Small intestine (tissue), 7 donors: ENCODE measurements at regions not wholly inside any gene's neighbourhood (a gene's known extent, or its start where the extent isn't known, plus 50 kb on each side); places are given as distances from the start of the nearest gene placed in this dataset.

Source experiments
- DNase-seq, 2 donors: peaks; one replicate each; pipeline versions ENCODE4 v3.0.0 to v3.0.0-alpha.2; 2013
- FAIRE-seq: peaks from 2 replicates; lab custom pipeline; 2012; peaks lifted over from hg19 to GRCh38; lab: Jason Lieb, UNC
- H3K27ac ChIP-seq, 3 donors: one replicate each; pipeline ENCODE4 v1.5.1; 2013; ENCODE audit warnings: low read length in 2 of 3, mild to moderate bottlenecking in 2 of 3, control low read depth in 1 of 3, inconsistent platforms in 1 of 3, low read depth in 1 of 3, moderate library complexity in 1 of 3
- H3K27me3 ChIP-seq, 3 donors: one replicate each; pipeline ENCODE4 v1.6.1; 2013; ENCODE audit warnings: low read length in 3 of 3, inconsistent platforms in 1 of 3; ENCODE audit not compliant: control insufficient read depth in 3 of 3, insufficient read depth in 3 of 3
- H3K36me3 ChIP-seq, 3 donors: one replicate each; pipeline ENCODE4 v1.6.1; 2013; ENCODE audit warnings: low read length in 3 of 3, inconsistent platforms in 1 of 3, low read depth in 1 of 3, mild to moderate bottlenecking in 1 of 3, moderate library complexity in 1 of 3; ENCODE audit not compliant: control insufficient read depth in 3 of 3, insufficient read depth in 2 of 3
- H3K4me1 ChIP-seq, 3 donors: one replicate each; pipeline ENCODE4 v1.6.1; 2013; ENCODE audit warnings: low read length in 2 of 3, inconsistent platforms in 1 of 3, low read depth in 1 of 3, mild to moderate bottlenecking in 1 of 3, moderate library complexity in 1 of 3; ENCODE audit not compliant: control insufficient read depth in 3 of 3, insufficient read depth in 2 of 3
- H3K4me3 ChIP-seq, 3 donors: one replicate each; pipeline ENCODE4 v1.5.1; 2013; ENCODE audit warnings: low read length in 3 of 3, control low read depth in 1 of 3, inconsistent platforms in 1 of 3, low read depth in 1 of 3, mild to moderate bottlenecking in 1 of 3, moderate library complexity in 1 of 3
- H3K9me3 ChIP-seq, 2 donors: one replicate each; pipeline ENCODE4 v1.6.1; 2013; ENCODE audit warnings: low read depth in 1 of 2, low read length in 1 of 2; ENCODE audit not compliant: control insufficient read depth in 2 of 2, insufficient read depth in 1 of 2
- WGBS, 3 donors: extraction: QIAGEN DNeasy Blood & Tissue Kit; methylation state at CpG; one replicate each; pipeline ENCODE4 v1.1.7; 2013; 5-methylcytosine and 5-hydroxymethylcytosine counted together
- donor health status: healthy with polysubstance abuse.
- donor health status: control.
- donor health status: control.
- donor health status: Bipolar disorder and iron deficiency.
- donor health status: healthy.

DNA sequence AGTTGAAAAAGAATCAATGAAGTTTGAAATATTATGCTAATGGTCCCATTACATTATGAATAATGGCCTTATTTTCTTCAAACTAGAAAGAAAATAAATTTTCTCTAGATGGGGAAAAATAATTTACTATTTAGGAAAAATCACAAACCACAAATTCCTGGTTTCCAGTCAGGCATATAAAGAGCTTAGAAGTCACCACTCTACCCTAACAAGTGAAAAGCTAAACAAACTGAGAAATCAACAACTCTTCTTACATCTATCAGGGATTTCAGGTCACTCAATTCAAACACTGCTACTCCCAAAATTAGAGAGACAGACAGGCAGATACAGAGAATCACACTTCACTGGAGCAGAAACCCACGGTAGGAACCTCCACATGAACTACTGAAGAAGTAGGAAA, 82.1 kb upstream of the LRRC7 start:
- no peak overlapping the region for H3K27ac ChIP-seq
- no peak for DNase-seq
- WGBS, 3 donors = 79 to 86% (median 79%) methylated on average over 1 of the region's 1 CpG
- H3K9me3 ChIP-seq = no peaks in the 10 kb centered on the region
- H3K4me3 ChIP-seq = no peak overlapping the region
- H3K36me3 ChIP-seq = no peaks in the 10 kb centered on the region
- H3K4me1 ChIP-seq = no peaks in the 10 kb centered on the region
- FAIRE-seq = no peak
- no peaks in the 10 kb centered on the region for H3K27me3 ChIP-seq

DNA sequence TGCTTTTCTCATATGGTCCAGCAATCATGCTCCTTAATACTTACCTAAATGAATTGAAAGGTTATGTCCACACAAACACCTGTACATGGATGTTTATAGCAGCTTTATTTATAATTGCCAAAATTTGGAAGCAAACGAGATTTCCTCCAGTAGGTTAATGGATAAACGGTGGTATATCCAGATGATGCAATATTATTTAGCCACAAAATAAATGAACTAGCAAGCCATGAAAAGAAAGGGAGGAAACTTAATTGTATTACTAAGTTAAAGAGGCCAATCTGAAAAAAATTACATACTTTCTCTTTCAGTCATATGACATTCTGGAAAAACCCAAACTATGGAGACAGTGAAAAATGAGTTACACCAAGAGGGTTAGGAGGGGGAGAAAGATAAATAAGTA, 76.3 kb upstream of the LRRC7 start:
- no peaks in the 10 kb centered on the region for H3K36me3 ChIP-seq
- H3K4me3 ChIP-seq = no peak overlapping the region
- H3K4me1 ChIP-seq = no peaks in the 10 kb centered on the region
- no peaks in the 10 kb centered on the region for H3K9me3 ChIP-seq
- DNase-seq (no peak), FAIRE-seq (no peak)
- H3K27ac ChIP-seq = no peak overlapping the region
- no peaks in the 10 kb centered on the region for H3K27me3 ChIP-seq
- WGBS, 3 donors = 56 to 68% (median 68%) methylated on average over 2 of the region's 2 CpGs

DNA sequence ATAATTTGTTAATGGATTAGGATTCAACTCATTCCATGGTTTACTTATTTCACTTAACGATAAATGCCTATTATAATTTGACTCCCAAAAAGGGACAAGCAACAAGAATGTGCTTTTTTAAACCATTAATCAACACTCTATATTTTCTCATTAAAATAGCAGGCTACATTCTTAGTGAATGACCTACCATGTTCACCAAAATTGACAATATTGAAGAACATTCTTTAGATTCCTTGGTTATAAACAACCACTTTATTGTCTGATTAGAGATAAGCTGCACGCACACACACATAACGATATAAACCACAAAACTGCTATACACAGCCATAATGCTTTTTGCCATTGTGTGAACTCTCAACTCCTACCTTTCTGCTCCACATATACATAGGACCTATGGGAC, 75.4 kb upstream of the LRRC7 start:
- H3K9me3 ChIP-seq = no peaks in the 10 kb centered on the region
- no peak overlapping the region for H3K27ac ChIP-seq
- no peaks in the 10 kb centered on the region for H3K27me3 ChIP-seq
- H3K36me3 ChIP-seq = no peaks in the 10 kb centered on the region
- H3K4me3 ChIP-seq = no peak overlapping the region
- DNase-seq (no peak), FAIRE-seq (no peak)
- no peaks in the 10 kb centered on the region for H3K4me1 ChIP-seq
- WGBS, 3 donors = 54 to 73% (median 58%) methylated on average over 3 of the region's 3 CpGs

DNA sequence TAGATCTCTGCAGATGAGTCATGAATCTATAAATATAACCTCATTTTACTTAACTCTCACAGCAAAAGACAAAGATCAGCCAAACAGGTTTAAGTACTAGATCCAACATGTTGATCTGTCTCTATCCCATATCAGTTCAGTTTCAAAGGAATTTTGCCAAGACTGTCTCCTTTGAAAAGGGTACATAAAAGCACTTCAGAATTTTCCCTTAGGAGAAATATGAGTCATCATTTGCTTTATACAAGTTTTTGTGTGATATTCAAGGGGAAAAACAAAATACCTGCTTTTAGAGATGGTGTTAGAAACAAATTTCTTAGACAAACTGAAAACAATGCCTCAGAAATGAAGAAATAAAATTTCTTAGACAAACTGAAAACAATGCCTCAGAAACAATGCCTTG, 73.5 kb upstream of the LRRC7 start:
- H3K4me3 ChIP-seq = no peak overlapping the region
- H3K27me3 ChIP-seq = no peaks in the 10 kb centered on the region
- H3K4me1 ChIP-seq = no peaks in the 10 kb centered on the region
- H3K9me3 ChIP-seq = no peaks in the 10 kb centered on the region
- no peak overlapping the region for H3K27ac ChIP-seq
- FAIRE-seq (no peak), DNase-seq (no peak)
- no peaks in the 10 kb centered on the region for H3K36me3 ChIP-seq

DNA sequence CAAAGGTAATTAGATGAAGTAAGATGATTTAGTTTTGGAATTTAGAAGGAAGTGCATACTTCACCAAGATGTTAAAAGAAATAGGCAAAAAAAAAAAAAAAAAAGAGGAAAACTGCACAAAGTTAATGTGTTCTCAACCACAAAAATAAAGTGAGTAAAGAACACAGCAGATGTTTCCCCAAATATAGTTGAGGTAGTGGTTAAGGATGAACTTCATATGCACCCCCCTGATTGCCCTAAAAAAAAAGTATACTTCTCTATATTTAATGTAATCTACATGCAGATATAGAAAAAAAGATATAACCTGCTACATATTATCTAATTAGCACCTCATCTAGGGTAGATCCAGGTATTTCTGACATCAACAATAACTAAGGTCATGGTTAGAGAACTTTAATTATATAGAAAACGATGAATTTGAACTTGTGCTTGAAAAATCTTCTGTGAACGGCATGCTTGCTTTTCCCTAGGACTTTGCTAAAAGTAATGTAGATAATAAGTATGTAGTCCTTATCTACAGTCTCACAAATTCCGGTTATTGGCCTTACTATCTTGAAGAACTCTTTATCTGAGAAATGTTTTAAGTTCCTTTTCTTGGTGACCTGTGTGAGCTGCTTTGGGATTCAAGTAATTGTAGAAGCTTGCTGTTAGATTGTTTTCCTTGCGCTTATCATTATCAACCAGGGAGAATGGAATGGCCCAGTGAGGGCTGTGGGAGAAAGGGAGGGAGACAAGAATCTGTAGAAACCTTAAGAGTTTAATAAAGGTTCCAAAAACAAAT, 70.1 kb upstream of the LRRC7 start:
- Histone ChIP-seq H3K36me3 (no peaks in the 10 kb centered on the region), H3K4me3 (no peak overlapping the region), H3K27me3 (no peaks in the 10 kb centered on the region), H3K27ac (no peak overlapping the region), H3K9me3 (no peaks in the 10 kb centered on the region), H3K4me1 (no peaks in the 10 kb centered on the region)
- 33 to 56% (median 36%) methylated on average over 4 of the region's 4 CpGs for WGBS, 3 donors
- FAIRE-seq (no peak), DNase-seq (no peak)

DNA sequence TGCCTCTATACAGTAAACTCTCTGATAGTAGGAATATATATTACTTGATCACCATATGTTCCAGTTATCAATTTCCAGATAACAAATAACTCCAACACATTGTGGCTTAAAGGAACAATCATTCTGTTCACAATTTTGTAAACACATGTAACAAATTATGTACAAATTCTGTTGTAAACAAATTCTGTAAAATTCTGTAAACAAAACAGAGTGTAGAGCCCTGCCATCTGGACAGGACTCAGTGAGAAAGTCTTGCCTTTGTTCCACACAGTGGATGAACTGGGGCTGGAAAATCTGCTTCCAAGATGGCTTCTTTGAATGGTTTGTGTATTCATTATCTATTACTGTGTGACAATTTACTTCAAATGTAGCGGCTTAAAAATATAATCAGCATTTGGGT, 69.0 kb upstream of the LRRC7 start:
- WGBS, 3 donors = 79 to 94% (median 81%) methylated on average over 1 of the region's 1 CpG
- no peak for FAIRE-seq

DNA sequence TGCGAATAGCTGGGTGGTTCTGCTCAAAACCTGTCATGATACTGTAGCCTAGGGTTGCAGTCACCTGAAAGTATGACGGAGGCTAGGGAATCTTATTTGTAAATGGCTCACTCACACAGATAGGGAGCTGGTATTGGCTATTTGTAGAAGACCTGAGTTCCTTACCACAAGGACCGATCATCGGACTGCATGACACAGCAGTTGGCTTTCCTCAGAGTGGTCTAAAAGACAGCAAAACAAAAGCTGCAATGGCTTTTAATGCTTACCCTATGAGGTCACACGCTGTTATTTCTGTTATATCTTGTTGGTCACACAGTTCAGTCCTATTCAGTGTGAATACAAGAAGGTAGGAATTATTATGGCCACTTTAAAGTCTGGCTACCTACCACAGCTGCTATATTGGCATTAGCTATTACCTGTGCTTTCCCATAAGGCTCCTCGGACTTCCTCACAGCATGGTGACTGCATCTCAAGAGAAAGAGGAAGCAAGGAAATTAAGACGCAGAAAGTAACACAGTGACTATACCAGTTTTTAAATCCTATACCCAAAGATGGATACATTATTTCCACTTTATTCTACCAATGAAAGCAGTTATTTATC, 68.4 kb upstream of the LRRC7 start:
- no peak for DNase-seq
- H3K9me3 ChIP-seq = no peaks in the 10 kb centered on the region
- 71 to 83% (median 81%) methylated on average over 7 of the region's 7 CpGs for WGBS, 3 donors
- H3K36me3 ChIP-seq = no peaks in the 10 kb centered on the region
- no peak for FAIRE-seq
- H3K27me3 ChIP-seq = no peaks in the 10 kb centered on the region
- H3K4me1 ChIP-seq = no peaks in the 10 kb centered on the region
- no peak overlapping the region for H3K4me3 ChIP-seq
- no peak overlapping the region for H3K27ac ChIP-seq

More for the DNA sequence above, 69.0 kb upstream of the LRRC7 start:
- Histone ChIP-seq H3K36me3 (no peaks in the 10 kb centered on the region), H3K9me3 (no peaks in the 10 kb centered on the region), H3K4me3 (no peak overlapping the region), H3K27me3 (no peaks in the 10 kb centered on the region), H3K27ac (no peak overlapping the region), H3K4me1 (no peaks in the 10 kb centered on the region)
- DNase-seq = no peak

DNA sequence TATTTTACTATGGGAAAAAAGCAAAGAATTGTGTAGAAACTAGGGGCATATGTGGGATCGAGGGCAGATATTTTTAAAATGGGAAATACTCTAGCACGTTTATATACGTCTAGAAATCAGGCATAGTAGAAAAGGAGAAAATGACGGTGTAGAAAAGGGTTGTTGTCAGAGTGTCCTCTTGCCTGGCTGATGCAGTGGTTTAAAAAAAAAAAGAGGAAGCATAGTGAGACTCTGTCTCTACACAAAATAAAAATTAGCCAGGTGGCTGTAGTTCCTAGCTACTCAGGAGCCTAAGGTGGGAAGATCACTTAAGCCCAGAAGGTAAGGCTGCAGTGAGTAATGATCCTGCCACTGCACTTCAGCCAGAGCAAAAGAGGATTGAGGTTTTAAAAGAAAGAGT, 64.7 kb upstream of the LRRC7 start:
- no peak overlapping the region for H3K27ac ChIP-seq
- H3K36me3 ChIP-seq = no peaks in the 10 kb centered on the region
- 61 to 71% (median 63%) methylated on average over 4 of the region's 4 CpGs for WGBS, 3 donors
- no peaks in the 10 kb centered on the region for H3K9me3 ChIP-seq
- no peaks in the 10 kb centered on the region for H3K27me3 ChIP-seq
- DNase-seq (no peak), FAIRE-seq (no peak)
- H3K4me3 ChIP-seq = no peak overlapping the region
- H3K4me1 ChIP-seq = no peaks in the 10 kb centered on the region
